ENCODE measurements at regions not wholly inside any gene's neighbourhood (a gene's known extent, or its start where the extent isn't known, plus 50 kb on each side); places are given as distances from the start of the nearest gene placed in this dataset.

DNA sequence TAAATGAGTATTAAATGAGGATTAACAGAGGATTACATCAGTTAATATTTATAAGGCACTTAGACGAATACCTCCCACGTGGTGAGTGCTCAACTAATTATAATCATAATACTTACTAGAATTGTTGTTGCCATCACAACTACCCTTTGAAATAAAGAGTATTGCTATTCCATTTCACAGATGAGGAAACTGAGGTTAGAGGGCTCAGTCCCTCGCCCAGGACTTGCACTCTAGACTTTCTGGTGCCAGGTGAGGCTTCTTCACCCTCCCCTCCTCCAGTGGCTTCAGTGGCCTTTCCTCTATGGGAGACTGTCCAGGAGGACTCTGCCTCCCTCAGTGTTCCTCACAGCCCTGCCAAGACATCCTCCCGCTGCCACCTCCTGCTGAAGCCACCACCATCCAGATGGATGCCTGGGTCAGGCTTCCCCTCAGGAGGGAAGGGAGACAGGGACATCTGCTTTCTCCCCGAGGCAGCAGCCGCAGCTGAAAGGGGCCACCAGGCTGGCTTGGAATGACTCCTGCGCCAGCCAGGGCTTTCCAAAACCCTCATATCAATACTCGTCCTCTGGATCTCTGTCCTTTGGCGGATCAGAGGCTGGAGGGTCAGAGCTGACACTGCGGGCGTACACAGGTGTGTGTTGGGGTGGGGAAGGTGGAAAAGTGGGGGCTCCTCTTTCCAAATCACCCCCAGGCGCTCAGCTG is 580.1 kb downstream of the BUD13 start:
- Histone ChIP-seq H3K4me3 (ENCODE audit: low read depth, low read length) (peak overlapping the region; percentile 61), H3K27me3 (ENCODE audit: control insufficient read depth, insufficient read depth, low read length) (peaks cover 2% of the 10 kb centered on the region), H3K27ac (ENCODE audit: low read depth, low read length) (no peak overlapping the region), H3K9me3 (ENCODE audit: control insufficient read depth, insufficient read depth, low read length) (no peaks in the 10 kb centered on the region)
- DNase-seq (ENCODE audit: low read depth, low spot score): no peak
- ChIA-PET CTCF (interaction anchor here (0.6 kb wide), 1 partner anchor 499 kb away, joined by 3 read pairs; no protein-coding TSS in a partner anchor), POLR2A (no interaction called here)
- TF ChIP-seq, protein P1, sequence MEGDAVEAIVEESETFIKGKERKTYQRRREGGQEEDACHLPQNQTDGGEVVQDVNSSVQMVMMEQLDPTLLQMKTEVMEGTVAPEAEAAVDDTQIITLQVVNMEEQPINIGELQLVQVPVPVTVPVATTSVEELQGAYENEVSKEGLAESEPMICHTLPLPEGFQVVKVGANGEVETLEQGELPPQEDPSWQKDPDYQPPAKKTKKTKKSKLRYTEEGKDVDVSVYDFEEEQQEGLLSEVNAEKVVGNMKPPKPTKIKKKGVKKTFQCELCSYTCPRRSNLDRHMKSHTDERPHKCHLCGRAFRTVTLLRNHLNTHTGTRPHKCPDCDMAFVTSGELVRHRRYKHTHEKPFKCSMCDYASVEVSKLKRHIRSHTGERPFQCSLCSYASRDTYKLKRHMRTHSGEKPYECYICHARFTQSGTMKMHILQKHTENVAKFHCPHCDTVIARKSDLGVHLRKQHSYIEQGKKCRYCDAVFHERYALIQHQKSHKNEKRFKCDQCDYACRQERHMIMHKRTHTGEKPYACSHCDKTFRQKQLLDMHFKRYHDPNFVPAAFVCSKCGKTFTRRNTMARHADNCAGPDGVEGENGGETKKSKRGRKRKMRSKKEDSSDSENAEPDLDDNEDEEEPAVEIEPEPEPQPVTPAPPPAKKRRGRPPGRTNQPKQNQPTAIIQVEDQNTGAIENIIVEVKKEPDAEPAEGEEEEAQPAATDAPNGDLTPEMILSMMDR (IDR thresholded peaks at IDR 0.05; ENCODE audit: low read depth, low read length): no peak

DNA sequence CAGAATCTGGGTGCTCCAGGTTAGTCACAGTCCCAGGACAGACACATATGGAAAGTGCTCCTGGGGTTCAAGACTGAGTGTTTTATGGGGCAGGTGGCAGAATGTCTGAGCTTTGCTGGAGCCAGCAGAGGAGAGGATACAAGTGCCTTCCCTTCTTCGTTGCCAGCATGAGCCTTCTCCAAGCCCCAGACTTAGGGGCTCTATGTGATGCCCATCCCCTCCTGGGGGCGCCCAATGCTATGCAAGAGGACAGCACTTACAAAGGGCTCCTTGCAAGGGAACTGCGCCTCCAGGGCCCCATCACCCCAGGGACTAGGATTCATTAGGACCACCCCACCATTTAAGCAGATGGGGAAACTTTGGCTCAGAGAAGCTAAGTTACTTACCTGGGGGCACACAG is 581.9 kb downstream of the BUD13 start:
- no peak overlapping the region for H3K27ac ChIP-seq (ENCODE audit: low read depth, low read length)
- DNase-seq (ENCODE audit: low read depth, low spot score): no peak
- POLR2A ChIA-PET: no interaction called here
- CTCF ChIA-PET: interaction anchor here (0.7 kb wide), 1 partner anchor 205 kb away, joined by 3 read pairs; no protein-coding TSS in a partner anchor
- no peak overlapping the region for H3K4me3 ChIP-seq (ENCODE audit: low read depth, low read length)
- H3K27me3 ChIP-seq (ENCODE audit: control insufficient read depth, insufficient read depth, low read length): peaks cover 2% of the 10 kb centered on the region
- TF ChIP-seq, protein P1 (IDR thresholded peaks at IDR 0.05; ENCODE audit: low read depth, low read length): no peak
- no peaks in the 10 kb centered on the region for H3K9me3 ChIP-seq (ENCODE audit: control insufficient read depth, insufficient read depth, low read length)

DNA sequence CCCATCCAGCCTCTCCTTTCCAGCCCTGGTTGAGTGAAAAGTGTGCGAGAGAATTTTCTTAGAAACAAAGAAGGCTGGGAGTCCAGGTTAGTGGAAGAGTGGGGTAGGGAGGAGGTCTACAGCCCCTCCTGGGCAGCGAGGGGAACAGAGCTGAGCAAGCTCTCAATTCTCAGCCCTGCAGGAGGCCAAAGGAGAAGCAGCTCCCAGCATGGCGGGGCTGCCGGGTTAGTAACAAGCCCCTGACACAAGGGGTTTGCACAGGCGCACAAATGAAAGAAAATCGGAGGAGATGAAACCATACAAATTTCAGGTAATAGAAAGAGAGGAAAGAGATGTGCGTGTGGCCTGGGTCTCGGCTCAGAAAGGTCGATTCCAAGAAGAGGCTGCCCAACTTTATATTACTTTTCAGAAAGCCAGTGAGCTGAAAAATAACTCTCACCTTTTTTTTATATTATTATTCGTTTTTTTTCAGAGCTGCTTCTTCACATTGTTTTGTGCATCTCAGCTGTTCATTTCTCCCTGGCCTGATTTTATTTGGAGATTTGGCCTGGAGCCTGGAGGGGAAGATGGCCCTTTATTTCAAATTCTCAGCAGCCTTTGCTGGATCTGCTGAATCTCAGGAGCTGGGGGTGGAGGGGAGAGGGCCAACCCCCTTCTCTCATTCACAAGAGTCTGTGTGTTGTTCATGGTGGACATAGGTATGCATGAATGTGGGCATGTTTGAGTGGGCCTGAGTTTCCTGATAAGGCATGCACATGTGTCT is 583.2 kb downstream of the BUD13 start:
- H3K9me3 ChIP-seq (ENCODE audit: control insufficient read depth, insufficient read depth, low read length): no peaks in the 10 kb centered on the region
- peaks cover 2% of the 10 kb centered on the region for H3K27me3 ChIP-seq (ENCODE audit: control insufficient read depth, insufficient read depth, low read length)
- POLR2A ChIA-PET: no interaction called here
- CTCF ChIA-PET: no interaction called here
- no peak overlapping the region for H3K27ac ChIP-seq (ENCODE audit: low read depth, low read length)
- DNase-seq (ENCODE audit: low read depth, low spot score): no peak
- TF ChIP-seq, protein P1 (IDR thresholded peaks at IDR 0.05; ENCODE audit: low read depth, low read length): no peak
- H3K4me3 ChIP-seq (ENCODE audit: low read depth, low read length): no peak overlapping the region

DNA sequence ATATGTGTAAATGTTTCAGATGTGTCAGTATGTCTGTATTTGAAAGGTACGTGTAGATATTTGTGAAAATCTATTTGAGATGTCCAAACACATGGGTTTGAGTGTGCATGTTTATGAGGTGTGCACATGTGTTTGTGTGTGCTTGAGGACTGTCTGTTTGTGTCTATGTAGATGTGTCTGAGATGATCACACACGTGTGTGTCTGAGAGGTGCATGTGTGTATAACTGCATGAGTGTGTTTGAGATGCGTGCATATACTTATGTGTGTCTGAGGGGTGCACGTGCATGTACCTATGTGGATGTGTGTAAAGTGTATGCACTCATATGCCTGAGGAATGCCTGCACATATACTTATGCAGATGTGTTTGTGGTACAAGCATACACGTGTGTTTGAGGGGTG is 584.4 kb downstream of the BUD13 start:
- H3K27ac ChIP-seq (ENCODE audit: low read depth, low read length): no peak overlapping the region
- ChIA-PET CTCF (no interaction called here), POLR2A (no interaction called here)
- no peak overlapping the region for H3K4me3 ChIP-seq (ENCODE audit: low read depth, low read length)
- peaks cover 5% of the 10 kb centered on the region for H3K27me3 ChIP-seq (ENCODE audit: control insufficient read depth, insufficient read depth, low read length)
- TF ChIP-seq, protein P1 (IDR thresholded peaks at IDR 0.05; ENCODE audit: low read depth, low read length): no peak
- no peaks in the 10 kb centered on the region for H3K9me3 ChIP-seq (ENCODE audit: control insufficient read depth, insufficient read depth, low read length)
- DNase-seq (ENCODE audit: low read depth, low spot score): no peak

DNA sequence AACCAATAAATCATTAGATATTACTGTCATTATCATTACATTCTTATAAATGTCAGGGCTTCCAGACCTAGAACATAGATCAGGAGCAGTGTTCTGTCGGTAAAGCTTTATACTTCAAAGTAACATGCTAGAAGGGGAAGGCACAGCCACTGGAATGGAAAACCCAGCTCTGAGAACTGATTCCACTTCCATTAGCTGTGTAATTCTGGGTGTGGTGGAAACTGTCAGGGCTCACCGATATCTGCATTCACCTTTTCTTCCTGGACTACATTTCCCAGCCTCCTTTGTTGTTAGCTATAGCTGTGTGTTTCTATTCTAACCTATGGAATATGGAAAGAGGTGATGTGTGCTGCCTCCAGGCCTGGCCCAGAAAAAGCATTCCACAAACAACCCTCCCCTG is 585.8 kb downstream of the BUD13 start:
- TF ChIP-seq, protein P1 (IDR thresholded peaks at IDR 0.05; ENCODE audit: low read depth, low read length): no peak
- H3K27me3 ChIP-seq (ENCODE audit: control insufficient read depth, insufficient read depth, low read length): peaks cover 5% of the 10 kb centered on the region
- no peak overlapping the region for H3K4me3 ChIP-seq (ENCODE audit: low read depth, low read length)
- POLR2A ChIA-PET: no interaction called here
- no peaks in the 10 kb centered on the region for H3K9me3 ChIP-seq (ENCODE audit: control insufficient read depth, insufficient read depth, low read length)
- CTCF ChIA-PET: interaction anchor here (0.6 kb wide), 1 partner anchor 1069 kb away, joined by 4 read pairs; no protein-coding TSS in a partner anchor
- H3K27ac ChIP-seq (ENCODE audit: low read depth, low read length): no peak overlapping the region
- no peak for DNase-seq (ENCODE audit: low read depth, low spot score)
